Fibroblast of pulmonary artery (primary cell): ENCODE measurements at regions not wholly inside any gene's neighbourhood (a gene's known extent, or its start where the extent isn't known, plus 50 kb on each side); places are given as distances from the start of the nearest gene placed in this dataset.

Experiments
- DNase-seq: peaks from one replicate; pipeline ENCODE4 v3.0.0-alpha.2; 2010; ENCODE audit warnings: low read depth
- H3K4me3 ChIP-seq: replicated peaks from 2 replicates; pipeline ENCODE4 v1.5.1; 2011; ENCODE audit warnings: low read depth, mild to moderate bottlenecking, control low read depth, low read length, moderate library complexity
- CTCF ChIP-seq: IDR thresholded peaks from 2 replicates; pipeline ENCODE4 v1.5.1; 2011; ENCODE audit warnings: mild to moderate bottlenecking, control low read depth, low read length, inconsistent platforms; ENCODE audit errors: missing control alignments

DNA sequence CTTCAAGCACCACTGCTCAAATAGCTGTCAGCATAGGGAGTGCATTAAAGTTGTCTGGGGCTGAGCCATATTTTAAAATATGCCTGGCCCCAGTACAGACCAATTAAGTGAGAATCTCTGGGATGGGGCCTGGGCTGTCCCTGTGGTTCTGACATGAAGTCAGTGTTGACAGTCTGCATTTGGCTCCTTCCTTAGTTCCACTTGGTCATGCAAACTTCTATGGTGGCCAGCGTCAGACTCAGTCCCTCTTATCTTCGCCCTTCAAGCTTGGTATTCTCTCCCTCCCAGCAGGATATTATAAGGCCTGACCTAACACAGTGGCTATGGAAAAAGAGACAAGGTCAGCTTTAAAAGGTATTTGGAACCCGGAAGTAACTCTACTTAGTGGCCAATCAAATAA, 177.2 kb downstream of the PMP22 start:
- TF ChIP-seq CTCF: no peak
- no peak for DNase-seq
- H3K4me3 ChIP-seq: no peak overlapping the region

DNA sequence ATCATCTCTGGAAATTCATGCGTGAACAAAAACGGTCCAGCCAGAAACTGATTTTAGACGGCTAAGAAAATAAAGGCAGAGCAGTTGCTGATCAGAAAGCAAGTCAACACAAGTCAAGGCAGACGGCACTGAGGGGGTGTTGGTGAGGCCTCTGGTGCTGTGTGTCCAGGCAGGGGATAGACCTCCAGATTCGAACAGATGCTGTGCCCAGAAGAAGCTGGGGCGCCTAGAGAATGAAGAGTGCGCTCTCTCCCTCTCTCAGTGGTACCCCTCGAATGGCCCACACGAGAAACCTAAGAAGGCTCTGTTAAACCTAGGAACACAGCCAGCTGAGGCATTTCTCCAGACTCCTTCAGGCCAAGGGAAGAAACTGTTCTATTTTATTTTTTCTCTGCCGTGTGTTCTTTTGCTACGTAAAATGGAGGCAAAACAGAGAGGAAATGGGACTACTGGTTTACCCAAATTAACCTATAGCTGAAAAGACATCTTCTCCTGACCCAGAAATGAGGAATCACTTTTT, 178.3 kb downstream of the PMP22 start:
- no peak overlapping the region for H3K4me3 ChIP-seq
- DNase-seq: no peak
- TF ChIP-seq CTCF: no peak

DNA sequence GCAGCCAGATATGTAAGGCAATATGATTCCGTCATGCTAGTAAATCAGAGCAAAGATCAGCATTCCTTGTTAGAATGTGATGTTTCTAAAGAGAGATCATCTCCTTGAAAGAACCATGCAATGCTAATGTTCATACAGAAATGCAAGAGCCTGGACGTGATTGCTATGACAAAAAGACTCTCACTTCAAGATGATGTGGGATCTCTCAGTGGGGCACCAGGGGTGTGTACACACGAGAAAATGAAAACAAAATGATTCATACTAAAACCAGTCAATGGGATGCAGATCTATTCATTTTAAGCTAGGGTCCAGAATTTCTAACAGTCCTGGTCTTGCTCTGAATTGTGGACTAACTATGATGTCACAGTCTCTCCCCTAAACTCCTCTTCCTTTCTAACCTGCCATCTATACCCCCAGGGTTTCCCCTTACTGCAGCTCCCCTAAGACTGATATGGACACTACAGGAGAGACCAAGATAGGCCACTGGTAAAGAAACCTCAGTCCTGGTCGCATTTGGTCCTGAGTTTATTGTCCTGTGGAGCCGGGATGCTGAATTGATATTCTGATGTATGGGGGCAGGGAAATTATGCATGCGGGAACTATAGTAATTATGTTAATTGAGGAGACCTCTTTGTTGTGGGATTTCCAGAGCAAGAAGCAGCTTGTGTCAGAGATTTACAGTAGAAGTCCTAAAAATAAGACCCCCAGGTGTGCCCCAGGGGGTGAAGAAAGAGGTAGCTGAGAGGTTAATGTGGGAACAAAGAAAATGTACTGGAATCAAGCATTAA, 179.0 kb downstream of the PMP22 start:
- no peak overlapping the region for H3K4me3 ChIP-seq
- DNase-seq: no peak
- TF ChIP-seq CTCF: no peak

GRCh38 chr17:15083225-15083624, 181.9 kb downstream of the PMP22 start:
- TF ChIP-seq CTCF: no peak
- H3K4me3 ChIP-seq: no peak overlapping the region
- DNase-seq: no peak

GRCh38 chr17:15081008-15081407, 184.1 kb downstream of the PMP22 start:
- no peak for TF ChIP-seq CTCF
- DNase-seq: no peak
- H3K4me3 ChIP-seq: no peak overlapping the region

DNA sequence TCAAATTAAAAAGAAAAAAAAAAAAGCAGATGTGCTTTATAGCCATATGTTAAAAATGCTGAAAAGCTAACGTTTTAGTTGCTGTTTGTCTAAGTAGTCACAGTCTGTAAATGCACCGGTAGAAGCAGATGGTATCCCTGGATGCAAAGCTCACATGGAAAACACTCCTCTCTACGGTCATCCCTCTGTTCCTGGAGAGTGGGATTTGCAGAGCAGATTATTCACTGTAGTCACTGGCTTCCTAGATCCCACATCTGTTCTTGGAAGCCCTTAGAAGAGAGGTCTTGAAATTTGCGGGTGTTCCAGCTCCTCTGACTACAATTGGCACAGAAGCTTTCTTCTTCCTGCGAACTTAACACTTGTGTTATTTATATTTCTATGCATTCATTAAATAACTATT, 186.6 kb downstream of the PMP22 start:
- no peak for DNase-seq
- no peak for TF ChIP-seq CTCF
- H3K4me3 ChIP-seq: no peak overlapping the region
